Panc1 (cell line): ENCODE measurements at regions not wholly inside any gene's neighbourhood (a gene's known extent, or its start where the extent isn't known, plus 50 kb on each side); places are given as distances from the start of the nearest gene placed in this dataset.

Experiments
- SIN3A ChIP-seq: IDR thresholded peaks from 2 replicates; pipeline ENCODE4 v1.6.1; 2012; ENCODE audit warnings: low read depth, mild to moderate bottlenecking, low read length, moderate library complexity, borderline replicate concordance; ENCODE audit not compliant: insufficient read depth
- TCF7L2 ChIP-seq: IDR thresholded peaks from 2 replicates; pipeline ENCODE4 v1.6.1; 2011; ENCODE audit warnings: mild to moderate bottlenecking, low read depth, low read length, inconsistent platforms
- TF ChIP-seq, protein P1 (sequence below): fragments of 450-650 bp; IDR thresholded peaks from 2 replicates; pipeline ENCODE4 v1.5.1; 2017; ENCODE audit warnings: mild to moderate bottlenecking

DNA sequence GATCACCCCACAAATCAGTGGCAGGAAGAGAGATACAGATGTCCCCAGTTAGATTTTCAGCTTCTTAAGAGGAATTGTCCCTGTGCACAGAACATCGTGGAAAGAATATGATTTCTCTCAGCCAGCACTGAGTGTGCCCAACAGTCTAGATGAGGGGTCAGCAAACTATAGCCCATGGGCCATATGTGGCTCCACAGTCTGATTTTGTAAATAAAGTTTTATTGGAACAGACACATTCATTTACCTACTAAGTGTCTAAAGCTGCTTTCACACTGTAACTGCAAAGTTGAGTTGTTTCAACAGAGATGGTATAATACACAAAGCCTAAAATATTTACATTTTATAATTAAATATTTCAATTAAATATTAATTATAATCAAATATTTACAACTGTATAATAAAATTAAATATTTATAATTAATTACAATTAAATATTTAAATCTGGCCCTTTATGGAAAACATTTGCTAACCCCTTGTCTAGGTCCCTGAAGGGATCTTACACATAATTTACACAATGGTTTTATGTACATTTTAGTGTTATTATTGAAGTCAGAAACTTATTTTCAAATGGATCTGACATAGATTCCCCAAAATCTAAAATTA, 407.6 kb downstream of the PTPRU start:
- TF ChIP-seq, protein P1, sequence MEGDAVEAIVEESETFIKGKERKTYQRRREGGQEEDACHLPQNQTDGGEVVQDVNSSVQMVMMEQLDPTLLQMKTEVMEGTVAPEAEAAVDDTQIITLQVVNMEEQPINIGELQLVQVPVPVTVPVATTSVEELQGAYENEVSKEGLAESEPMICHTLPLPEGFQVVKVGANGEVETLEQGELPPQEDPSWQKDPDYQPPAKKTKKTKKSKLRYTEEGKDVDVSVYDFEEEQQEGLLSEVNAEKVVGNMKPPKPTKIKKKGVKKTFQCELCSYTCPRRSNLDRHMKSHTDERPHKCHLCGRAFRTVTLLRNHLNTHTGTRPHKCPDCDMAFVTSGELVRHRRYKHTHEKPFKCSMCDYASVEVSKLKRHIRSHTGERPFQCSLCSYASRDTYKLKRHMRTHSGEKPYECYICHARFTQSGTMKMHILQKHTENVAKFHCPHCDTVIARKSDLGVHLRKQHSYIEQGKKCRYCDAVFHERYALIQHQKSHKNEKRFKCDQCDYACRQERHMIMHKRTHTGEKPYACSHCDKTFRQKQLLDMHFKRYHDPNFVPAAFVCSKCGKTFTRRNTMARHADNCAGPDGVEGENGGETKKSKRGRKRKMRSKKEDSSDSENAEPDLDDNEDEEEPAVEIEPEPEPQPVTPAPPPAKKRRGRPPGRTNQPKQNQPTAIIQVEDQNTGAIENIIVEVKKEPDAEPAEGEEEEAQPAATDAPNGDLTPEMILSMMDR: no peak
- TF ChIP-seq TCF7L2 (no peak), SIN3A (no peak)
